HepG2 (cell line): ENCODE measurements at regions not wholly inside any gene's neighbourhood (a gene's known extent, or its start where the extent isn't known, plus 50 kb on each side); places are given as distances from the start of the nearest gene placed in this dataset.

Experiments
- ATAC-seq: fragments of 200-7000 bp; cut with Tn5 transposase; 3 replicates; pipeline ENCODE4 v1.9.1; 2020; ENCODE audit warnings: mild to moderate bottlenecking, moderate library complexity
- BruUV-seq: library from RNA; stranded (reverse); fragments of 400-500 nt; replicated peaks from 2 replicates; lab custom pipeline; 2021; lab: Mats Ljungman, UMichigan
- CTCF ChIA-PET: fragments of 300-600 bp; formaldehyde crosslinking; extraction: SDS; loops from one replicate; lab custom pipeline; 2021; ENCODE audit warnings: low total read pairs, inconsistent platforms, low intra/inter-chr PET ratio; lab: Yijun Ruan, JAX
- POLR2A ChIA-PET: fragments of 350-600 bp; sonication (Branson Sonifier 250); formaldehyde crosslinking; loops from one replicate; lab custom pipeline; 2020; ENCODE audit warnings: antibody characterized with exemption, inconsistent platforms; lab: Yijun Ruan, JAX
- DNase-seq: peaks from one replicate; pipeline ENCODE4 v3.0.0-alpha.2; 2015; ENCODE audit warnings: low spot score
- FAIRE-seq: peaks from 3 replicates; lab custom pipeline; 2011; peaks lifted over from hg19 to GRCh38; lab: Jason Lieb, UNC
- H2AFZ ChIP-seq: one replicate; pipeline ENCODE4 v1.6.1; 2011; ENCODE audit warnings: low read length, inconsistent platforms
- H3K27ac ChIP-seq: fragments of 300-600 bp; 3 replicates; pipeline ENCODE4 v1.8.0; 2011; ENCODE audit warnings: mixed run types, mild to moderate bottlenecking, mixed read lengths, low read length, inconsistent platforms; ENCODE audit not compliant: insufficient read depth; ENCODE audit errors: extremely low read length
- H3K27me3 ChIP-seq, 2 experiments: fragments of 200-600 bp in 1 of 2; 2 replicates in 1 of 2; 3 replicates in 1 of 2; pipeline versions ENCODE4 v1.6.0 to v1.8.0; 2011; ENCODE audit warnings: low read length in 2 of 2, mild to moderate bottlenecking in 2 of 2, moderate library complexity in 2 of 2, inconsistent platforms in 1 of 2; ENCODE audit not compliant: insufficient read depth in 2 of 2, control insufficient read depth in 1 of 2
- H3K36me3 ChIP-seq, 2 experiments: fragments of 200-600 bp in 1 of 2; replicated peaks in 1 of 2; 2 replicates in 1 of 2; 3 replicates in 1 of 2; pipeline versions ENCODE4 v1.5.1 to v1.8.0; 2011; ENCODE audit warnings: low read length in 2 of 2, inconsistent platforms in 1 of 2; ENCODE audit not compliant: insufficient read depth in 2 of 2, control insufficient read depth in 1 of 2
- H3K4me1 ChIP-seq: 2 replicates; pipeline ENCODE4 v1.5.1; 2012; ENCODE audit warnings: low read length, inconsistent platforms; ENCODE audit not compliant: insufficient read depth
- H3K4me2 ChIP-seq: 2 replicates; pipeline ENCODE4 v1.6.0; 2011; ENCODE audit warnings: low read depth, low read length, inconsistent platforms
- H3K4me3 ChIP-seq, 3 experiments: fragments of 200-600 bp in 1 of 3; sonication (generic), shearing (Covaris generic) in 1 of 3; replicated peaks in 1 of 3; 2 replicates each; pipeline ENCODE4 v1.5.1; 2011 to 2016; ENCODE audit warnings: low read length in 3 of 3, inconsistent platforms in 2 of 3, low read depth in 2 of 3, mild to moderate bottlenecking in 2 of 3, control low read depth in 1 of 3, mixed read lengths in 1 of 3; ENCODE audit not compliant: insufficient read depth in 1 of 3
- H3K79me2 ChIP-seq: one replicate; pipeline ENCODE4 v1.6.1; 2011; ENCODE audit warnings: low read length, inconsistent platforms; ENCODE audit not compliant: insufficient read depth
- H3K9ac ChIP-seq: 2 replicates; pipeline ENCODE4 v1.6.0; 2011; ENCODE audit warnings: mild to moderate bottlenecking, low read depth, low read length, inconsistent platforms; ENCODE audit not compliant: insufficient read depth
- H3K9me3 ChIP-seq: 2 replicates; pipeline ENCODE4 v1.5.1; 2012; ENCODE audit warnings: mild to moderate bottlenecking, low read length
- H4K20me1 ChIP-seq: 2 replicates; pipeline ENCODE4 v1.6.0; 2011; ENCODE audit warnings: inconsistent platforms, mild to moderate bottlenecking, low read length, moderate library complexity; ENCODE audit not compliant: insufficient read depth
- AHDC1 ChIP-seq: sonication (generic); formaldehyde crosslinking; IDR thresholded peaks from 2 replicates; pipeline ENCODE4 v1.5.1; 2020; ENCODE audit warnings: mild to moderate bottlenecking, missing genetic modification reagents, borderline replicate concordance
- CBX5 ChIP-seq: sonication (generic); formaldehyde crosslinking; IDR thresholded peaks from 2 replicates; pipeline ENCODE4 v1.4.0; 2020; ENCODE audit warnings: missing genetic modification reagents, borderline replicate concordance
- EED ChIP-seq: sonication (generic); formaldehyde crosslinking; IDR thresholded peaks from 2 replicates; pipeline ENCODE4 v1.5.0; 2020; ENCODE audit warnings: mild to moderate bottlenecking, missing genetic modification reagents
- MXI1 ChIP-seq: IDR thresholded peaks from 3 replicates; pipeline ENCODE4 v1.6.1; 2012; ENCODE audit warnings: low read depth, low read length, inconsistent platforms, borderline replicate concordance
- SPEN ChIP-seq: sonication (generic); formaldehyde crosslinking; IDR thresholded peaks from 2 replicates; pipeline ENCODE4 v1.5.1; 2020; ENCODE audit warnings: low read depth, mild to moderate bottlenecking, missing genetic modification reagents
- ZNF616 ChIP-seq: sonication (generic); formaldehyde crosslinking; IDR thresholded peaks from 2 replicates; pipeline ENCODE4 v1.5.0; 2020; ENCODE audit warnings: low read depth, mild to moderate bottlenecking, missing genetic modification reagents
- ZNF790 ChIP-seq: sonication (generic); formaldehyde crosslinking; IDR thresholded peaks from 2 replicates; pipeline ENCODE4 v1.8.0; 2022; ENCODE audit warnings: missing genetic modification reagents, mild to moderate bottlenecking, borderline replicate concordance
- ZNF792 ChIP-seq: IDR thresholded peaks from 2 replicates; pipeline ENCODE4 v1.6.1; 2016
- WGBS: methylation state at CpG from one replicate; pipeline ENCODE4 v1.1.6; 2017; ENCODE audit warnings: low lambda C conversion rate; 5-methylcytosine and 5-hydroxymethylcytosine counted together
- in situ Hi-C: cut with HindIII; loops from 2 replicates; pipeline ENCODE4 v1.10.0; 2017; ENCODE audit warnings: low pct_unique_long_range_greater_than_20kb; ENCODE audit not compliant: extremely low pct_ligation_motif_present
- intact Hi-C: fragments of 100-400 bp; cut with micrococcal nuclease; formaldehyde crosslinking; loops from one replicate; pipeline ENCODE4 v1.10.0; 2022; ENCODE audit not compliant: unreplicated experiment
- TF ChIP-seq, protein P1 (sequence below): sonication (generic); formaldehyde crosslinking; IDR thresholded peaks from 2 replicates; pipeline ENCODE4 v1.4.0; 2020; ENCODE audit warnings: missing genetic modification reagents, mild to moderate bottlenecking, borderline replicate concordance
- TF ChIP-seq, protein P2 (sequence below): sonication (generic); formaldehyde crosslinking; IDR thresholded peaks from 2 replicates; pipeline ENCODE4 v1.5.0; 2020; ENCODE audit warnings: missing genetic modification reagents, mild to moderate bottlenecking, borderline replicate concordance

DNA sequence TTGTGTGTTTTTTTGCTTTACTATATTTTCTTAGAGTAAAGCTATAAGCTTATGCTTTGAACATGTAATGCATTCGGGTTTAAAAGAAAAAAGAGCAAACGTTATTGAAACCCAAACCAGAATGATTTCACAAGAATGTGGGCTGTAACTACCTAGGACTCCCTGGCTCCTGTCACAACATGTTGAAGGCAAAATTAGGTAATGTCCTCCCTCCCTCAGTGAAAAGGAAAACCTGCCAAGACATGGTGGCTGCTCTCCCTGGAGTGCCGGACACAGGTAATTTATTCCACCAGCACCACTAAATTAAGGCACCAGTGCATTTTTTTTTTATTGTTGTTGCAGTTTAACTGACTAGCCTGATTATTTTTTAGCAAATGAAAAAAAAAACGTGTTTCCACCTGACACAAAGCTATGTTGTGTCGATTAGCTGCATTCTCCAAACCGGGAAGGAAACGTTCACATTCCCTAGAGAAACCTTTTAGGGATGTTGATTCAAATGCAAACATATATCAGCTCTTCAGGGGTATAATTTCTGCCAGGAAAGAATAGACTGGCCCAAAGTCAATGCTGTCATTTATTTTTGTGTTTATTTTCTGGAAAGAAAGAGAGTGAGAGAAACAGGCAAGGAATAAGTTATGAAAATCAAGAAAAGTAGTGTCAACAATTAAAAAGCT lies 134.6 kb downstream of the CCDC34 start:
- Histone ChIP-seq H2AFZ (no peak overlapping the region), H3K27me3 (peaks cover 0 to 4% of the 10 kb centered on the region in 2 experiments; a peak in 1 of 5 replicates), H3K9ac (no peak overlapping the region), H3K36me3 (no peaks in the 10 kb centered on the region), H3K4me2 (no peak overlapping the region), H4K20me1 (no peaks in the 10 kb centered on the region), H3K9me3 (no peaks in the 10 kb centered on the region), H3K79me2 (no peaks in the 10 kb centered on the region), H3K4me1 (peaks cover 3% of the 10 kb centered on the region; the same call in 1 of the 2 replicates), H3K27ac (no peak overlapping the region), H3K4me3 (no peak overlapping the region)
- 13% methylated on average over 7 of the region's 7 CpGs for WGBS
- no peak for ATAC-seq
- ChIA-PET POLR2A (no interaction called here), CTCF (no interaction called here)
- no peak for FAIRE-seq
- in situ Hi-C loops: no loop called here
- TF ChIP-seq EED (CRISPR knock-in tag): no peak
- TF ChIP-seq MXI1: no peak
- no peak for TF ChIP-seq CBX5 (CRISPR knock-in tag)
- TF ChIP-seq ZNF616 (CRISPR knock-in tag): no peak
- TF ChIP-seq, protein P1, sequence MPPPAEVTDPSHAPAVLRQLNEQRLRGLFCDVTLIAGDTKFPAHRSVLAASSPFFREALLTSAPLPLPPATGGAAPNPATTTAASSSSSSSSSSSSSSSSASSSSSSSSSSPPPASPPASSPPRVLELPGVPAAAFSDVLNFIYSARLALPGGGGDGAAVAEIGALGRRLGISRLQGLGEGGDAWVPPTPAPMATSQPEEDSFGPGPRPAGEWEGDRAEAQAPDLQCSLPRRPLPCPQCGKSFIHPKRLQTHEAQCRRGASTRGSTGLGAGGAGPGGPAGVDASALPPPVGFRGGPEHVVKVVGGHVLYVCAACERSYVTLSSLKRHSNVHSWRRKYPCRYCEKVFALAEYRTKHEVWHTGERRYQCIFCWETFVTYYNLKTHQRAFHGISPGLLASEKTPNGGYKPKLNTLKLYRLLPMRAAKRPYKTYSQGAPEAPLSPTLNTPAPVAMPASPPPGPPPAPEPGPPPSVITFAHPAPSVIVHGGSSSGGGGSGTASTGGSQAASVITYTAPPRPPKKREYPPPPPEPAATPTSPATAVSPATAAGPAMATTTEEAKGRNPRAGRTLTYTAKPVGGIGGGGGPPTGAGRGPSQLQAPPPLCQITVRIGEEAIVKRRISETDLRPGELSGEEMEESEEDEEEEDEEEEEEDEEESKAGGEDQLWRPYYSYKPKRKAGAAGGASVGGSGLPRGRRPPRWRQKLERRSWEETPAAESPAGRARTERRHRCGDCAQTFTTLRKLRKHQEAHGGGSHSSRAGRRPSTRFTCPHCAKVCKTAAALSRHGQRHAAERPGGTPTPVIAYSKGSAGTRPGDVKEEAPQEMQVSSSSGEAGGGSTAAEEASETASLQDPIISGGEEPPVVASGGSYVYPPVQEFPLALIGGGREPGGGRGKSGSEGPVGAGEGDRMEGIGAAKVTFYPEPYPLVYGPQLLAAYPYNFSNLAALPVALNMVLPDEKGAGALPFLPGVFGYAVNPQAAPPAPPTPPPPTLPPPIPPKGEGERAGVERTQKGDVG (CRISPR knock-in tag): no peak
- no peak for TF ChIP-seq SPEN (CRISPR knock-in tag)
- no peak for TF ChIP-seq ZNF792 (CRISPR knock-in tag)
- TF ChIP-seq, protein P2, sequence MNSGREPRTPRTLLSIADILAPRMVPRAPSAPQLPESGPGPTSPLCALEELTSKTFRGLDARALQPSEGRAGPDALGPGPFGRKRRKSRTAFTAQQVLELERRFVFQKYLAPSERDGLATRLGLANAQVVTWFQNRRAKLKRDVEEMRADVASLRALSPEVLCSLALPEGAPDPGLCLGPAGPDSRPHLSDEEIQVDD (CRISPR knock-in tag): no peak
- TF ChIP-seq ZNF790 (CRISPR knock-in tag): no peak
- no peak for TF ChIP-seq AHDC1 (CRISPR knock-in tag)
- intact Hi-C loops: no loop called here
- no peak for DNase-seq
- no TSS peak for BruUV-seq
